HG02610 (cell line): ENCODE measurements at regions not wholly inside any gene's neighbourhood (a gene's known extent, or its start where the extent isn't known, plus 50 kb on each side); places are given as distances from the start of the nearest gene placed in this dataset.

Source experiments
- ATAC-seq: cut with Tn5 transposase; IDR thresholded peaks from one replicate; pipeline ENCODE4 v1.9.1; 2021; ENCODE audit warnings: mild to moderate bottlenecking, moderate library complexity; ENCODE audit not compliant: unreplicated experiment

DNA sequence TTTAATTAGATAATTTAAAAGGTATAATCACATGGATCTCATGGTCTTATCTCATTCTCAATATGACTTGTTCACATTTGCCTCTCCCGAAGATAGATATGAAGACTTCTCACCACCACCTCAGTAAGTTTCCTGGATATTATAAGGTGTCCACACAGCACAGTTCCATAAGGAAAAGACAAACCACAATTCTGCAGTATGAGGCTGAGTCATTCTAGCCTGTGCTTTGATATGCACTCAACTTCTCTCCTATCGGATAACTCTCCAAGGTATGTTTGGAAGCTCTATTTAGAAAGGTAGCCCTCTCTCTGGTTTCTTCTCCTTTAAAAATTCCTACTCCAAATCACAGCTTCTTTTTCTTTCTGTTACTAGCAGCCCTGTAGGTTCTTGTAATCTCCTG lies 612.8 kb downstream of the ZPLD1 start:
- no peak for ATAC-seq

DNA sequence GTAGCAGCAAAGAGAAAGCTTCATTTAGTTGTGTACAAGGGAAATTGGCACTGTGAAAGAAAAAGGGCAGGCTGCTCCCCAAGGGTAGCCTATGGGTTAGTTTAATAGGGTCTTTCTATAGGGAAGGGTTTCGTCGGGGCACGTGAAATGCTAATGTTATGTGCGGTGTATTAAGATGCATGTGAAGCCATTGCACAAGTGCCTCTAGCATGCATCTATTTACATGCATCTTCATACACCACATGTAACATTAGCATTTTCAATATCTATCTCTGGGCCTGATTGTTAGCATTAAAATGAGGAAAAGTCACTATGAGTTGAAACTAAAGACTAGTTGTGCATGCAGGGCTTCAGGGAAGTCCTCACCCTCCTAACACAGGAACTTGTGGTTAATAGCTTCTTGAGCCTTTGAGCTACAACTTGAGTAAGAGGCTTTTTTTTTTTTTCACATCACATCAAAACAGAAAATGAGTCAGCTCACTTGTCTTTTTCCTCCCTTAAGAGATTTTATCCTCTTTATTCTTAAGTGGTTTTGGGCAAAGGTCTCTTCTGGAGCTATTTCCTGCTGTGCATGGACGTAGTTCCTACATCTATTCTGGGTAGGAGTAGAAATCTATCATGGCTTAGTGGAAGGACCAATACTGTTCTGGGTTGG lies 613.4 kb downstream of the ZPLD1 start:
- ATAC-seq, result peak; percentile 84

- ATAC-seq, result no peak
Observed at GRCh38 chr3:103052236-103052830, 617.5 kb downstream of the ZPLD1 start.

DNA sequence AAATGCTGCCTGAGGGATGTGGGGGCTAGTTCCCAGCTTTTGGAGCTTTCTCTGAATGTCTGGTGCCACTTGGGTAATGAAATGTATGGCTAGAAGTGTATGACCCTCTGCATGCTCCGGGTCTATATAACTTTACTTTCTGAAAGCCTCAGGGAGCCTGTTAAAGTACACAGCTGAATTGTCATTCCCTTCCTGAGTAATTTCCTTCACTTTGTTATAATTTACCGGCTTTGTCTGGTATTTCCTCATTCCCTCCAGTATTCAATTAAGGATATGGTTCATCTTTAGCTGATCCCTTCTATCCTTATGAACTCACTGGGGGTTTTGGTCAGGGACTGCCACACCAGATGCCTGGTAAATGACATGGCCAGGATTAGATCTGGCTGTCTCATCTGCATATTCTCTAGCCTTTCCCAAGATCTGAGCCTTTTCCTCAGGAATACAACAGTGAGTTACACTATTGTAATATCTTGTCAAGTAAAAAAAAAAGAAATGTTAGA lies 620.3 kb downstream of the ZPLD1 start:
- no peak for ATAC-seq

GRCh38 chr3:103056542-103056941 lies 621.7 kb downstream of the ZPLD1 start:
- ATAC-seq, result no peak

DNA sequence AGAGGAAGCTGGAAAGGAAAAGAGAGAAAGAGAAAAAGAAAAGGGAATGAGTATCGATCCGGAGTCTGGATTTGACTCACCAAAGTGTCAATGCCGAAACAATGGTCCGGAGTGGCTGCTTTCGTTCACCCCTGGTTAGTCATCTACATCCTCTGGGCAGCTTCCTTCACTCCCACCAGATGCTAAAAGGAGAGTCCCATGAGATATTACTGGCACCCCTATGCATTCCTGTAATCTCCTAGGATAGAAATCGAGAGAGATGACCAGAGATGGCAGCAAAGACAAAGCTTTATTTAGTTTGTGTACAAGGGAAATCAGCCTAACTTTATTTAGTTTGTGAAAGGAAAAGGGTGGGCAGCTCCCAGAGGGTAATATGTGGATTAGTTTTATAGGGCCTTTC lies 622.2 kb downstream of the ZPLD1 start:
- ATAC-seq, result no peak

GRCh38 chr3:103057487-103057886 lies 622.7 kb downstream of the ZPLD1 start:
- no peak for ATAC-seq

DNA sequence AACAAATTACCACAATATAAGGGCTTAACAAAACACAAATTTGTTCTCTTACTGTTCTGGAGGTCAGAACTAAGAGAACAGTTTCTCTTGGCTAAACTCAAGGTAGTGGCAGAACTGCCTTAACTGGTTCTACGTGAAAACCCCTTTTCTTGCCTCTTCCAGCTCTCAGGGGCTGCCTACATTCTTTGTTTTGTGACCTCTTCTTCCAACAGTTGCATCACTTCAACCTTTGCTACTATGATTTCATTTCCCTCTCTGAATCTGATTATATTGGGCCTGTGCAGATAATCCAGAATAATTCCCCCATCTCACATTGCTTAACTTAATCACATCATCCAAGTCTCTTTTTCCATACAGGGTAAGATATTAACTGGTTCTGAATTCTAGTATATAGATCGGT lies 624.6 kb downstream of the ZPLD1 start:
- ATAC-seq, result no peak

DNA sequence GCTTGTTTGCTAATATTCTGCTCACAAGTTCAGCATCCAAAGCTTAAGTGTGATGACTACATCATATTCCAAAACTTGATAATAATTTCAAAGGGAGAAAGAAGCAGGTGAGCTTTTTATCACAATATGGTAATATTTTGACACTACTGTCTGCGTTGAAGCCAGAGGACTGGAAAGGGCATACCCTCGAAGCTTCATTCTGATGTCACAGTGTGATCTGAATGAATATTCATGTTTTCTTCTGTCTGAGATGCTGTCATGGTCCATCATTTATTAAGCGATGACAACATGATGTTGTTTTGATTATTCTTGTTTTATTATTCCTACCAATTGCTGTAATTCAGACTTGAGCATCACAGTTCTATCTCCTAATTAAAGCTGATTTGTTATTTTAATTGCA lies 625.4 kb downstream of the ZPLD1 start:
- no peak for ATAC-seq

GRCh38 chr3:103067963-103068362 lies 633.1 kb downstream of the ZPLD1 start:
- ATAC-seq, result no peak

DNA sequence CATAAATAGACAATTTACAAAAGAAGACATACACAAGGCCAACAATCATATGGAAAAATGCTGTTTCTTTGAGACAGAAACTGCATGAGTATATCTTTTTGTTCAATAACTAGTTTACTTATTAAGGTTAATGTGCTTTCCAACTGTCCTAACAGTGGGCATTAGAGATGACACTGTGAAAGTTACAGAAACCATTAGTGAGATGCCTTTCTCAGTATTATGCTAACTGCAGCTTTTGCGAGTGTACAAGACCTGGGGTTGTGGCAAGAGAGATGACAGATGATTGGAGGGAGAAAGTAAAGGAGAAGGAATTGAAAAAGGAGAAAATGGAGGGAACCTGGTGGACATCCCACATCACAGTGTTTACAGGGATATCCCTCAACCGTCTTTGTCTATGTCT lies 640.5 kb downstream of the ZPLD1 start:
- no peak for ATAC-seq

DNA sequence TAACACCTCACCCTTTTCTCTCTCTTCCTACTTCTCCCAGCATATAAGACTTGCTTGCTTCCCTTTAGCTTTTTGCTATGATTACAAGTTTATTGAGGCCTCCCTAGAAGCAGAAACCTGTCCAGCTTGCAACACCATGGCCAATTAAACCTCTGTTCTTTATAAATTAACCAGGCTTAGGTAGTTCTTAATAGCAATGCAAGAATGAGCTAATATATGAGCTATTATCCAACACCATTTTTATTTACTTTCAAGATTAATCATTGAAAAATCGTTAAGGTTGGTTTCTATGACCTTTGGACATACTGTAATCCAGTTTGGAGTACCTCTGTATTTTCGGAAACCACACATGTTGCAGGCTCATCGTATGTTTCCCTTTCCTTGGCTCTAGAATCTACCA lies 643.1 kb downstream of the ZPLD1 start:
- no peak for ATAC-seq

GRCh38 chr3:103082501-103082900 lies 647.7 kb downstream of the ZPLD1 start:
- no peak for ATAC-seq

- ATAC-seq, result no peak
Observed at GRCh38 chr3:103083848-103084631, 649.2 kb downstream of the ZPLD1 start.

DNA sequence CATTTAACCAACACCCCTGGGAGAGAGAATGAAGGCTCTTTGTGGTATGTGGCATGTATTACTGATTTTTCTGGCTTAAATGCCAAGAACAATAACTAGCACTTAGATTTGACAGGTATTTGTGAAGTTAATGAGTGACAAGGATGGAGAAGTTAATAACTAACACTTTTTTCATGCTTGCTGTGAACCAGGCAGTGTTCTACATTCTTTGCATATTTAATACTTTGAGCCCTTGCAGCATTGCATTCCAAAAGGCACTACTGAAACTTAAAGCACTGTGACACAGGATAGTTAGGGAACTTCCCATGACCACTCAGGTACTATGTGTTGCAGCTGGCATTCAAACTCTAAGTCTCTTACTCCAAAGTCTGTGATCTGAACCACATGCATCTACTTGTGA lies 650.6 kb downstream of the ZPLD1 start:
- ATAC-seq, result no peak

DNA sequence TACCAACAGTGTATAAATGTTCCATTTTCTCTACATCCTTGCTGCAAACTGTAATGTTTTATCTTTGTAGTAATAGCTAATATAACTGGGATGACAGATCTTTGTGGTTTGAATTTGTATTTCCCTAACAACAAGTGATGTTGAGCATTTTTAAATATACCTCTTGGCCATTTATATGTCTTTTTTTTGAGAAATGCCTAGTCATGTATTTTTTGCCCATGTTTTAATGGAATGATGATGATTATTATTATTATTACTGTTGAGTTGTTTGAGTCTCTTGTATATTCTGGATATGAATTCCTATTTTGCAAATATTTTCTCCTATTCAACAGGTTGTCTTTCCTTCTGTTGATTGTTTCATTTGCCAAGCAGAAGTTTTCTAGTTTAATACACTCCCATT lies 654.9 kb downstream of the ZPLD1 start:
- no peak for ATAC-seq

DNA sequence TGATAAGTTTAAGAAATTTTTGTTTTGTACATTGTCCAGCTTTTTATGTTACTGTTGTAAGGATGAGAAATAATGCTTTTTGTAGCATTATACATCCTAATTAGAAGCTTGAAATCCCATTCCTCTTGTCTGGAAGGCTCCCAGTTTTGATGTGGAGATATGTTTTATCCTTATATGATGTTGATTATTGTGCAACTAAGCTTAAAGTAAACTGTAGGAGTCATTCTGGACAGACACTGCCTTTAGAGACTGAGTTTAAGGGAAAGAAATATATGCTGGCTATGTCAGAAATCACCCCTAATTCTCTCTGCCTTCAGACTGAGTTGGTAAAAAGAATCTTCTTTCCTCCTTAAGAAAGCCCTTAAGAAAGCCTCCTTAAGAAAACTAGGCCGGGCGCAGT lies 670.4 kb downstream of the ZPLD1 start:
- no peak for ATAC-seq

GRCh38 chr3:103112273-103112672 lies 677.5 kb downstream of the ZPLD1 start:
- ATAC-seq, result no peak

DNA sequence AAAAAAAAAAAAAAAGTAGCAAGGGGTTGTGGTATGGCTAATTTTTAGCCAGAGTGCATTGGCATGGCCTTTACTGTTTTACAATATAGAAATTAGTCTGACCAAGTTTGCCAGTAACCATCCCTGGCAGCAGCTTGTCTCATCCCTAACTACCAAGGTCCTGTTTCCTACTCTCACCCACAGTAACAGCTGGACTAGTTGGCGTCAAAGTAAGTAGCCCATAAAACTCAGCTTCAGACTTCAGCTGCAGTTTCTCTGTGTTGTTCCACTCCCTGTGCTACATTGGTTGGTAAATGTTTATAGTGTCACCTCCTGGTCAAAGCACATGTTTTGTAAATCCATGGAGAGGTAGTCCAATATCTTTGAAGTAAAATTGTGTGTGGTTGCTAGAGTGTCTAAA lies 691.3 kb downstream of the ZPLD1 start:
- no peak for ATAC-seq

DNA sequence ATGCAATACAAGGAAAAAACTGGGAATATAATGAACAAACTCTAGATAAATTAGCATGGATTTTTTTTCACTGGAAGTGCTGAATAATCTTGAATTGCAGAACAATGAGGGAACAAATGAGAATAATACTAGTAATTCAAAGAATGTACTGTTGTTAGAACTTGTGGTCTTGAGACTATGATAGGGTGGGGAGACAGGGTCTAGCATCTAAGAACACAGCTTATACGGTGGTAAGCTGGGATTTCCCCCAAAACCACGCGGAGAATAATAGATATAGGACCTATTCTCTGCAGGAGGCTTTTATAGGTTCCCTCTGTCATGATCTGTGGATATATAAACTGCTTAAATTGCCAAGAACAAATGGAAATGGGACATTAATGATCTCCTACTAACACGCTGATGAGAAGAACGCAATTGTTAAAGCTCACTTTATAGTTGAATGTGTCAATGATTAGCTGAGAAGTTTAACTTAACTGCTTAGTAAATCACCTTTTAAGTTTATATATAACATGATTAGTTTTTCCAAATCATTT lies 692.3 kb downstream of the ZPLD1 start:
- peak; percentile 65 for ATAC-seq

DNA sequence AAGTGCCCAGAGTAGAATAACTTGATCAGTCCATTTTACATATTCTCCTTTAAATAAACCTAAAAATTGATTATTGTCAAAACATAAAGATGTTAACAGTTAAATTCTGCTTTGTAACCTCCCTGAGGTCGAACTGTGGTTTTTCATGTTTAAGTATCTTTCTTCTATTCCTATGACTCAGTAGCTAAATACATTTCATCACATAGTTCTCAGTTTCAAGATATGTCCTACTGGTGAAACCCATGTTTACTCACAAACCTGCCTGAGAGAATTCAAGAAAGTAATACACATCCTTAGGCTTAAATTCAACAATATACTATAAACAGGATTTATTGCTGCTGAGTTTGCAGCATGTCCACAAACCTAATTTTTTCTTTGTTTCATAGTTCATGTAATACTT lies 692.9 kb downstream of the ZPLD1 start:
- ATAC-seq, result peak; percentile 96
